Fibroblast of villous mesenchyme (primary cell): ENCODE measurements at regions not wholly inside any gene's neighbourhood (a gene's known extent, or its start where the extent isn't known, plus 50 kb on each side); places are given as distances from the start of the nearest gene placed in this dataset.

Experiments used
- DNase-seq: peaks from one replicate; pipeline ENCODE4 v3.0.0-alpha.2; 2010; ENCODE audit warnings: low read depth
- H3K4me3 ChIP-seq: 2 replicates; pipeline ENCODE4 v1.5.1; 2011; ENCODE audit warnings: low read depth, mild to moderate bottlenecking, low read length
- TF ChIP-seq, protein P1 (sequence below): IDR thresholded peaks from 2 replicates; pipeline ENCODE4 v1.5.1; 2012; ENCODE audit warnings: low read depth, mild to moderate bottlenecking, low read length; ENCODE audit not compliant: insufficient read depth

DNA sequence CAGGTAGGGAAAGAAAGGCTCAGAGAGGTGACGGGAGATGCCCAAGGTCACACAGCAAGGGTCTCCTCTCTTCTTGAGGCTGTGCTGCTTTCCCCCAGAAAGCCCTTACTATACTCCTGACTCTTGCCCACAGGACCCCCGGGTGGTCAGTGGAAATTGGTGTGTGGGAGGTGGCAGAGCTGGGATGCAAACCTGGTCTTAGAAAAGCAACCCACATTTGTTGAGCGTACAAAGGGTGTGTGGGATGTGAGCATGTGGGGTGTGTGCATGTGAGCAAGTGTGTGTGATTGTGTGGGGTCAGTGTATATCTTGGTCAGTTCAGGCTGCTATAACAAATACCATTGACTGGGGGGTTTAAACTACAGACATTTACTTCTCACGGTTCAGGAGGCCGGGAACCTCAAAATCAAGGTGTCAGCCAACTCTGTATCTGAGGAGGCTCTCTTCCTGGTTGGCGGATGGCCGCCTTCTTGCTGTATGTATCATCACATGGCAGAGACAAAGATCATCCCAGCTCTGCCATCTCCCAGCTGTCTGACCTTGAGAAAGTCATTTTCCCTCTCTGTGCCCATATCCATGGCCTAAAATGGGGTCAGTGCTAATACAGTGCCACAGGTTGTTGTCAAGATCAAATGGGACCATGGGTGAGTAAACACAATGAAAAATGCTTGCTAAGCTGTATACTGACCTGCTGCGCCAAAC is 268.5 kb downstream of the PTPRU start:
- TF ChIP-seq, protein P1, sequence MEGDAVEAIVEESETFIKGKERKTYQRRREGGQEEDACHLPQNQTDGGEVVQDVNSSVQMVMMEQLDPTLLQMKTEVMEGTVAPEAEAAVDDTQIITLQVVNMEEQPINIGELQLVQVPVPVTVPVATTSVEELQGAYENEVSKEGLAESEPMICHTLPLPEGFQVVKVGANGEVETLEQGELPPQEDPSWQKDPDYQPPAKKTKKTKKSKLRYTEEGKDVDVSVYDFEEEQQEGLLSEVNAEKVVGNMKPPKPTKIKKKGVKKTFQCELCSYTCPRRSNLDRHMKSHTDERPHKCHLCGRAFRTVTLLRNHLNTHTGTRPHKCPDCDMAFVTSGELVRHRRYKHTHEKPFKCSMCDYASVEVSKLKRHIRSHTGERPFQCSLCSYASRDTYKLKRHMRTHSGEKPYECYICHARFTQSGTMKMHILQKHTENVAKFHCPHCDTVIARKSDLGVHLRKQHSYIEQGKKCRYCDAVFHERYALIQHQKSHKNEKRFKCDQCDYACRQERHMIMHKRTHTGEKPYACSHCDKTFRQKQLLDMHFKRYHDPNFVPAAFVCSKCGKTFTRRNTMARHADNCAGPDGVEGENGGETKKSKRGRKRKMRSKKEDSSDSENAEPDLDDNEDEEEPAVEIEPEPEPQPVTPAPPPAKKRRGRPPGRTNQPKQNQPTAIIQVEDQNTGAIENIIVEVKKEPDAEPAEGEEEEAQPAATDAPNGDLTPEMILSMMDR: no peak
- no peak for DNase-seq
- no peak overlapping the region for H3K4me3 ChIP-seq

DNA sequence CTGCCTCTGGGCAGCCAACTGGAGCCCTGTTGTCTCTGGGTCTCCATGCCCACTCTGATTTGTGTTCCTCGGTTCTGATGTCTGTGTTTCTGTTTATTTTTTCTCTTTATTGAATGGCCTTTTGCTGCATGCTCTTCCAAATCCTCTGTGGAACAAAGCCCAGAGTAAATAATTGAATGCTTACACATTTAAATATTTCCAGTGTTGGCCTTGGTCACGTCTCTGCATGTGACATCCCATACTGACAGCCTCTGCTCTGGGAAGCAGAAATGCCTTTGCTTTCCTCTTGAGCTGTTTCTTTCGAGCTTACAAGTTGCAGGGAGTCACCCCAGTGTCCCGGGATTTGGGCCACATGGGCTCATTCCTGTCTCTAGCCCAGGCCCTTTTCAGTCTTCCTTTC is 267.9 kb downstream of the PTPRU start:
- no peak for DNase-seq
- H3K4me3 ChIP-seq: no peak overlapping the region
- TF ChIP-seq, protein P1: no peak

DNA sequence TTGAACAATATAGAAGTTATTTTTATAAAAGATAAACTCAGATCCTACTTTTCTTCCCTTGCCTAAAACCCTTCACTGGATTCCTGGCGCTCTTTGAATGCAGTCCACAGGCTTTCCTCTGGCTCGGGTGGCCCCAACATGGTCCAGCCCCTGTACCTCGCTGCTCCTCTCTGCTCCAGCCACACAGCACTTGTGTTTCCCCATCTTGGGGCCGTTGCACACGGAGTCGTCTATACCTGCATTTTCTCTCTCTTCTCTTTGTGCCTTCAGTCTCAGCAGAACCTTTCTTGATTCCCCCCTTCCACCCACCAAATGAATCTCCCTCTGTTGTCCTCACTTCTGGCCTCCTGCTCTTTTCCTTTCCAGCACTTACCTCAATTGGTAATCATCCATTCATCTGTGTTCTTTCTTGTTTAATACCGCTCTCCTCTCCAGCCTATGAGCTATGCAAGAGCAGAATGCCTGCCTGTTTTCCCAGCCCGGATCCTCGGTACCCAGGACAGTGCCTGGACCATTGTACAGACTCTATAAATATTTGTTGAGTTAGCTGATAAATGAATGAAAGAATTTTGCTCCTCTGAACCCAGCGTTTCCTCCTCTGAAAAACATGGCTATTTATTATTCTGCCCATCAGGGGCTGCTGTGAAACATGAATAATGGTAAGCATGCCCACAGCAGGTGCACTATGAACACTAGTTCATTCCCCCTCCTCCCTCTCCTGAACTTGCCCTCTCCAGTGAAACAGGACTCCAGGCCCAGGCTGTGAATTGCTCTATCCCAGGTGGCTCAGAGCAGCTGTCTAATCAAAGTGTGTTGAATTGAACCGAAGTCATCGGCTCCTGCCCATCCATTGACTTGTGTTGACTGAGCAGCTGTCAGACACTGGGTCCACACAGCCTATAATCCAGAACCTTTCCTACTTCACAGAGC is 266.9 kb downstream of the PTPRU start:
- TF ChIP-seq, protein P1: no peak
- no peak overlapping the region for H3K4me3 ChIP-seq
- DNase-seq: no peak

DNA sequence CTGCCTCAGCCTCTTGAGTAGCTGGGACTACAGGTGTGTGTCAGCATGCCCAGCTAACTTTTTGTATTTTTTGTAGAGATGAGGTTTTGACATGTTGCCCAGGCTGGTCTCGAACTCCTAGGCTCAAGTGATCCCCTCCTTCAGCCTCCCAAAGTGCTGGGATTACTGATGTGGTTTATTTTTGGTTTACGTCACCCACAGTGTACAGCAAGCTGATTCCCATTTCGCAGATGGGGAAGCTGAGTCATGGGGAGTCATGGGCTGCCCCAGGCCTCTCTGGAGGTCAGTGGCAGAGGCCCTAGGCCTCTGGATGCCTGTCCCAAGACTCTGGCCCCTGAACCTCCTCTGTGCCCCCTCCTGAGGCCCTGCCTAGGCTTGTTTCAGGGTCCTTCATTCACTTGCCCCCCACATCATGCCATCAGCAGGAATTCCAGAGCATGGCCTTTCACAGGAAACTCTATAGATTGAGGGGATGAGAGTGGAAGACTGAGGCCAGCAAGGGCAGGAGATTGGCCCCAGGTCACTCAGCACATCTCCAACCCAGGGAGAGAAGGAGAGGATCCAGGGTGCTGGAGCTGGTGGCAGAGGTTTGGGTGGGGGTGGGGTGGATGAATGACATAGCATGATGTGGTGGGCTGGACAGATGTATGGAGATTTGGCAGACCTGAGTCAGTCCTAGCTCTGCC is 266.0 kb downstream of the PTPRU start:
- no peak overlapping the region for H3K4me3 ChIP-seq
- TF ChIP-seq, protein P1: no peak
- no peak for DNase-seq

DNA sequence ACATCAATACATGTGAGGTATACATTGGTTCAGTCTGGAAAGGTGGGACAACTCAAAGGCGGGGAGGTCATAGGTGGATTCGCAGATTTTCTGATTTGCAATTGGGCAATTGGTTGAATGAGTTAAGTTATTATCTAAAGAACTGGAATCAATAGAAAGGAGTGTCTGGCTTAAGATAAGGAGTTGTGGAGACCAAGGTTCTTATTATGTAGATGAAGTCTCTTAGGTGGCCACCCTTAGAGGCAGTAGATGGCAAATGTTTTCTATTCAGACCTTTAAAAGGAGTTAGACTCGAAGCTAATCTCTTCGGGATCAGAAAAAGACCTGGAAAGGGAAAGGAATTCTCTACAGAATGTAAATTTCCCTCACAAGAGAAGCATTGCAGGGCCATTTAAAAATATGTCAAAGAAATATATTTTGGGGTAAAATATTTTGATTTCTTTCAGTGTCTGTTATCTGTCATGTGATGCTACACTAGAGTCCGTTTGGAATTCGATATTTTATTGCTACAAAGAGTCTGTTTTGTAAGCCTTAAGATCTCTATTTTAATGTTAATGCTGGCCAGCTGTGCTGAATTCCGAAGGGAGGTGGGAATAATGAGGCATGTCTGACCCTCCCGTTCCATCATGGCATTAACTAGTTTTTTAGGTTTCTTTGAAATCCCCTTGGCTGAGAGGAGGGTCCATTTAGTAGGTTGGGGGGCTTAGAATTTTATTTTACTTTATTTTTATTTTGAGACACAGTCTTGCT is 265.1 kb downstream of the PTPRU start:
- TF ChIP-seq, protein P1: no peak
- DNase-seq: no peak
- H3K4me3 ChIP-seq: no peak overlapping the region

DNA sequence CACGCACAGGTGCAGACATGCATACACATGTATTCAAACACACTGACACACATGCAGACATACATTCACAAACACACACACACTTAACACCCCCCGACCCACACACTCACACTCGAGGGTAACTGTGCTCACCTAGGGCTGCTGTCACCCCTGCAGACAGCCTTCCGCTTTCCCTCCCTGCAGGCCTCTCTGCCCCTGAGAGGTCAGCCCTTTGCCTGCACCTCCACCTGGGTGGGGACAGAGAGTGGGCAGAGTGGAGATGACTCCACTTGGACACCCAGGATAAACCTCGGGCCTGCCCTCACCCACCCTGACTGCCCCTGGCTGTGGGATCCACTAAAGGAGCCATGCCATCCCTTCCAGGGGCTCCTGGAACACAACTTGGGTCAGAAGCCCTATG is 264.3 kb downstream of the PTPRU start:
- TF ChIP-seq, protein P1: no peak
- H3K4me3 ChIP-seq: no peak overlapping the region
- no peak for DNase-seq
